NCI-H146 (cell line): ENCODE measurements at regions not wholly inside any gene's neighbourhood (a gene's known extent, or its start where the extent isn't known, plus 50 kb on each side); places are given as distances from the start of the nearest gene placed in this dataset.

ENCODE experiments used
- DNase-seq: peaks from one replicate; lab custom pipeline; 2025; lab: John Stamatoyannopoulos, UW

- DNase-seq = no peak
Measured at GRCh38 chr3:117128133-117128532, 418.6 kb downstream of the TUSC7 start.

GRCh38 chr3:117128872-117129271 is 419.3 kb downstream of the TUSC7 start:
- no peak for DNase-seq

GRCh38 chr3:117129516-117129915 is 419.9 kb downstream of the TUSC7 start:
- DNase-seq = no peak

GRCh38 chr3:117130222-117130621 is 420.6 kb downstream of the TUSC7 start:
- DNase-seq = no peak

GRCh38 chr3:117131259-117131658 is 421.7 kb downstream of the TUSC7 start:
- no peak for DNase-seq

GRCh38 chr3:117133066-117133465 is 423.5 kb downstream of the TUSC7 start:
- DNase-seq = no peak

- DNase-seq = no peak
Measured at GRCh38 chr3:117135207-117135606, 425.6 kb downstream of the TUSC7 start.

GRCh38 chr3:117136003-117136402 is 426.4 kb downstream of the TUSC7 start:
- DNase-seq = no peak

GRCh38 chr3:117137065-117137464 is 427.5 kb downstream of the TUSC7 start:
- DNase-seq = no peak

- no peak for DNase-seq
Measured at GRCh38 chr3:117139681-117140080, 430.1 kb downstream of the TUSC7 start.

- DNase-seq = peak; percentile 53
Measured at GRCh38 chr3:117141812-117142211, 432.2 kb downstream of the TUSC7 start.

- no peak for DNase-seq
Measured at GRCh38 chr3:117144853-117145252, 435.3 kb downstream of the TUSC7 start.

- DNase-seq = no peak
Measured at GRCh38 chr3:117145677-117146076, 436.1 kb downstream of the TUSC7 start.

- DNase-seq = no peak
Measured at GRCh38 chr3:117146571-117146970, 437.0 kb downstream of the TUSC7 start.

- DNase-seq = no peak
Measured at GRCh38 chr3:117149584-117149983, 440.0 kb downstream of the TUSC7 start.

- no peak for DNase-seq
Measured at GRCh38 chr3:117150628-117151027, 441.0 kb downstream of the TUSC7 start.

GRCh38 chr3:117160176-117160575 is 450.6 kb downstream of the TUSC7 start:
- peak; percentile 23 for DNase-seq

GRCh38 chr3:117161816-117162215 is 452.2 kb downstream of the TUSC7 start:
- no peak for DNase-seq

GRCh38 chr3:117165176-117165575 is 455.6 kb downstream of the TUSC7 start:
- no peak for DNase-seq

GRCh38 chr3:117165601-117166051 is 456.0 kb downstream of the TUSC7 start:
- no peak for DNase-seq

- no peak for DNase-seq
Measured at GRCh38 chr3:117168896-117169295, 459.3 kb downstream of the TUSC7 start.

- peak; percentile 22 for DNase-seq
Measured at GRCh38 chr3:117170094-117170493, 460.5 kb downstream of the TUSC7 start.

- DNase-seq = no peak
Measured at GRCh38 chr3:117171124-117171523, 461.5 kb downstream of the TUSC7 start.

GRCh38 chr3:117172426-117172825 is 462.8 kb downstream of the TUSC7 start:
- DNase-seq = no peak

GRCh38 chr3:117181222-117181621 is 471.6 kb downstream of the TUSC7 start:
- DNase-seq = no peak
